ENCODE measurements at regions not wholly inside any gene's neighbourhood (a gene's known extent, or its start where the extent isn't known, plus 50 kb on each side); places are given as distances from the start of the nearest gene placed in this dataset.
"Not testable (repeated sequence)": the region's sequence is repeated elsewhere in the genome, so short reads cannot be mapped to it uniquely, and the experiment has no call there.

DNA sequence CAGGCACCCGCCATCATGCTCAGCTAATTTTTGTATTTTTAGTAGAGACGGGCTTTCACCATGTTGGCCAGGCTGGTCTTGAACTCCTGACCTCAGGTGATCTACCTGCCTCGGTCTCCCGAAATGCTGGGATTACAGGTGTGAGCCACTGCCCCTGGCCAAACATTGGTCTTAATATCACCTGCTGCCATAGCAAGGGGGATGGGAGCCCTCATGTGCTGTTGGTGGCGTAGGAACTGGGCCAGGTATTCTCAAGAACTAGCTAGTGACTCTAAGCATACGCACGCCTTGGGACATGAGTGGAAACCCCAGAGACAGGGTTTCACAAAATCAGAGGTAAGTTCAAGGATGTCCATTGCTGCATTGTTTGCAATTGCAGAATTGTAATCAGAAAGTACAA is 197.1 kb downstream of the ANKRD60 start:
- TF ChIP-seq, protein P1, sequence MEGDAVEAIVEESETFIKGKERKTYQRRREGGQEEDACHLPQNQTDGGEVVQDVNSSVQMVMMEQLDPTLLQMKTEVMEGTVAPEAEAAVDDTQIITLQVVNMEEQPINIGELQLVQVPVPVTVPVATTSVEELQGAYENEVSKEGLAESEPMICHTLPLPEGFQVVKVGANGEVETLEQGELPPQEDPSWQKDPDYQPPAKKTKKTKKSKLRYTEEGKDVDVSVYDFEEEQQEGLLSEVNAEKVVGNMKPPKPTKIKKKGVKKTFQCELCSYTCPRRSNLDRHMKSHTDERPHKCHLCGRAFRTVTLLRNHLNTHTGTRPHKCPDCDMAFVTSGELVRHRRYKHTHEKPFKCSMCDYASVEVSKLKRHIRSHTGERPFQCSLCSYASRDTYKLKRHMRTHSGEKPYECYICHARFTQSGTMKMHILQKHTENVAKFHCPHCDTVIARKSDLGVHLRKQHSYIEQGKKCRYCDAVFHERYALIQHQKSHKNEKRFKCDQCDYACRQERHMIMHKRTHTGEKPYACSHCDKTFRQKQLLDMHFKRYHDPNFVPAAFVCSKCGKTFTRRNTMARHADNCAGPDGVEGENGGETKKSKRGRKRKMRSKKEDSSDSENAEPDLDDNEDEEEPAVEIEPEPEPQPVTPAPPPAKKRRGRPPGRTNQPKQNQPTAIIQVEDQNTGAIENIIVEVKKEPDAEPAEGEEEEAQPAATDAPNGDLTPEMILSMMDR (IDR thresholded peaks at IDR 0.05; ENCODE audit: control extremely low read depth in 1 of 3, insufficient read depth in 1 of 3, low read depth in 1 of 3, low read length in 3 of 3), result not testable (repeated sequence)
- not testable (repeated sequence) for TF ChIP-seq POLR2AphosphoS5 (IDR thresholded peaks at IDR 0.05; ENCODE audit: low read depth, low read length)
- TF ChIP-seq, protein P2, sequence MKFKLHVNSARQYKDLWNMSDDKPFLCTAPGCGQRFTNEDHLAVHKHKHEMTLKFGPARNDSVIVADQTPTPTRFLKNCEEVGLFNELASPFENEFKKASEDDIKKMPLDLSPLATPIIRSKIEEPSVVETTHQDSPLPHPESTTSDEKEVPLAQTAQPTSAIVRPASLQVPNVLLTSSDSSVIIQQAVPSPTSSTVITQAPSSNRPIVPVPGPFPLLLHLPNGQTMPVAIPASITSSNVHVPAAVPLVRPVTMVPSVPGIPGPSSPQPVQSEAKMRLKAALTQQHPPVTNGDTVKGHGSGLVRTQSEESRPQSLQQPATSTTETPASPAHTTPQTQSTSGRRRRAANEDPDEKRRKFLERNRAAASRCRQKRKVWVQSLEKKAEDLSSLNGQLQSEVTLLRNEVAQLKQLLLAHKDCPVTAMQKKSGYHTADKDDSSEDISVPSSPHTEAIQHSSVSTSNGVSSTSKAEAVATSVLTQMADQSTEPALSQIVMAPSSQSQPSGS (IDR thresholded peaks at IDR 0.05; ENCODE audit: low read length), result not testable (repeated sequence)

All from H1 (cell line).